ENCODE measurements at regions not wholly inside any gene's neighbourhood (a gene's known extent, or its start where the extent isn't known, plus 50 kb on each side); places are given as distances from the start of the nearest gene placed in this dataset.

- Histone ChIP-seq H3K4me2 (ENCODE audit: low read depth, low read length, poor library complexity, severe bottlenecking) (no peak overlapping the region), H3K36me3 (ENCODE audit: low read length) (no peaks in the 10 kb centered on the region), H3K79me2 (ENCODE audit: insufficient read depth, low read length) (no peaks in the 10 kb centered on the region), H3K4me3 (ENCODE audit: insufficient read depth, low read length, poor library complexity, severe bottlenecking) (no peak overlapping the region), H3K27me3 (ENCODE audit: low read length) (no peaks in the 10 kb centered on the region), H3K27ac (ENCODE audit: low read depth, low read length) (no peak overlapping the region), H3K9me3 (ENCODE audit: insufficient read depth, low read length) (no peaks in the 10 kb centered on the region), H3K9me2 (replicated peaks; ENCODE audit: insufficient read depth, low read length) (no peaks in the 10 kb centered on the region), H3F3A (ENCODE audit: insufficient read depth) (no peaks in the 10 kb centered on the region), H4K20me1 (ENCODE audit: low read depth, low read length) (no peaks in the 10 kb centered on the region), H3K9ac (ENCODE audit: low read length) (no peak overlapping the region), H2AFZ (ENCODE audit: low read depth, low read length, severe bottlenecking) (no peak overlapping the region)
- no peak for TF ChIP-seq CTCF (IDR thresholded peaks at IDR 0.05; ENCODE audit: insufficient read depth, low read length, poor library complexity, severe bottlenecking)
- TF ChIP-seq EZH2phosphoT487 (conservative IDR thresholded peaks at IDR 0.05; ENCODE audit: low read length) = no peak
Measured at GRCh38 chr10:28095791-28096378, 97.0 kb upstream of the ODAD2 start.

GRCh38 chr10:28094121-28094520, 95.2 kb upstream of the ODAD2 start:
- Histone ChIP-seq H3K4me3 (ENCODE audit: insufficient read depth, low read length, poor library complexity, severe bottlenecking) (no peak overlapping the region), H3K36me3 (ENCODE audit: low read length) (no peaks in the 10 kb centered on the region), H3K79me2 (ENCODE audit: insufficient read depth, low read length) (no peaks in the 10 kb centered on the region), H3K9me2 (replicated peaks; ENCODE audit: insufficient read depth, low read length) (no peaks in the 10 kb centered on the region), H3K9ac (ENCODE audit: low read length) (no peak overlapping the region), H2AFZ (ENCODE audit: low read depth, low read length, severe bottlenecking) (no peak overlapping the region), H3K9me3 (ENCODE audit: insufficient read depth, low read length) (no peaks in the 10 kb centered on the region), H3K27me3 (ENCODE audit: low read length) (no peaks in the 10 kb centered on the region), H3K4me2 (ENCODE audit: low read depth, low read length, poor library complexity, severe bottlenecking) (no peak overlapping the region), H3K27ac (ENCODE audit: low read depth, low read length) (no peak overlapping the region), H4K20me1 (ENCODE audit: low read depth, low read length) (no peaks in the 10 kb centered on the region), H3F3A (ENCODE audit: insufficient read depth) (no peaks in the 10 kb centered on the region)
- TF ChIP-seq CTCF (IDR thresholded peaks at IDR 0.05; ENCODE audit: insufficient read depth, low read length, poor library complexity, severe bottlenecking) (no peak), EZH2phosphoT487 (conservative IDR thresholded peaks at IDR 0.05; ENCODE audit: low read length) (no peak)

- H3K27ac ChIP-seq (ENCODE audit: low read depth, low read length) = no peak overlapping the region
- TF ChIP-seq EZH2phosphoT487 (conservative IDR thresholded peaks at IDR 0.05; ENCODE audit: low read length) (no peak), CTCF (IDR thresholded peaks at IDR 0.05; ENCODE audit: insufficient read depth, low read length, poor library complexity, severe bottlenecking) (no peak)
- no peak overlapping the region for H3K4me3 ChIP-seq (ENCODE audit: insufficient read depth, low read length, poor library complexity, severe bottlenecking)
- H3K79me2 ChIP-seq (ENCODE audit: insufficient read depth, low read length) = no peaks in the 10 kb centered on the region
- no peaks in the 10 kb centered on the region for H3K9me3 ChIP-seq (ENCODE audit: insufficient read depth, low read length)
- no peaks in the 10 kb centered on the region for H4K20me1 ChIP-seq (ENCODE audit: low read depth, low read length)
- H3K27me3 ChIP-seq (ENCODE audit: low read length) = no peaks in the 10 kb centered on the region
- H3K36me3 ChIP-seq (ENCODE audit: low read length) = no peaks in the 10 kb centered on the region
- no peaks in the 10 kb centered on the region for H3F3A ChIP-seq (ENCODE audit: insufficient read depth)
- no peak overlapping the region for H3K4me2 ChIP-seq (ENCODE audit: low read depth, low read length, poor library complexity, severe bottlenecking)
- H2AFZ ChIP-seq (ENCODE audit: low read depth, low read length, severe bottlenecking) = no peak overlapping the region
- H3K9me2 ChIP-seq (replicated peaks; ENCODE audit: insufficient read depth, low read length) = no peaks in the 10 kb centered on the region
- no peak overlapping the region for H3K9ac ChIP-seq (ENCODE audit: low read length)
Measured at GRCh38 chr10:28091913-28092312, 93.0 kb upstream of the ODAD2 start.
